Fibroblast of pulmonary artery (primary cell): ENCODE measurements at regions not wholly inside any gene's neighbourhood (a gene's known extent, or its start where the extent isn't known, plus 50 kb on each side); places are given as distances from the start of the nearest gene placed in this dataset.

Experiments used
- DNase-seq: peaks from one replicate; pipeline ENCODE4 v3.0.0-alpha.2; 2010; ENCODE audit warnings: low read depth
- H3K4me3 ChIP-seq: replicated peaks from 2 replicates; pipeline ENCODE4 v1.5.1; 2011; ENCODE audit warnings: low read depth, mild to moderate bottlenecking, control low read depth, low read length, moderate library complexity
- CTCF ChIP-seq: IDR thresholded peaks from 2 replicates; pipeline ENCODE4 v1.5.1; 2011; ENCODE audit warnings: mild to moderate bottlenecking, control low read depth, low read length, inconsistent platforms; ENCODE audit errors: missing control alignments

GRCh38 chr2:175372704-175373701, 191.5 kb upstream of the ATP5MC3 start:
- no peak overlapping the region for H3K4me3 ChIP-seq
- peak; percentile 1 for DNase-seq
- no peak for TF ChIP-seq CTCF

GRCh38 chr2:175371378-175371777, 189.9 kb upstream of the ATP5MC3 start:
- DNase-seq, result no peak
- no peak overlapping the region for H3K4me3 ChIP-seq
- no peak for TF ChIP-seq CTCF

- no peak overlapping the region for H3K4me3 ChIP-seq
- peak; percentile 85 for TF ChIP-seq CTCF
- DNase-seq, result peak; percentile 60
These were observed 185.3 kb upstream of the ATP5MC3 start for GRCh38 chr2:175366815-175367214.

- TF ChIP-seq CTCF, result no peak
- H3K4me3 ChIP-seq, result no peak overlapping the region
- no peak for DNase-seq
These were observed 182.2 kb upstream of the ATP5MC3 start for GRCh38 chr2:175363699-175364098.

- DNase-seq, result no peak
- H3K4me3 ChIP-seq, result no peak overlapping the region
- TF ChIP-seq CTCF, result no peak
These were observed 180.8 kb upstream of the ATP5MC3 start for GRCh38 chr2:175362331-175362730.

- H3K4me3 ChIP-seq, result no peak overlapping the region
- no peak for DNase-seq
- TF ChIP-seq CTCF, result no peak
These were observed 178.2 kb upstream of the ATP5MC3 start for GRCh38 chr2:175359710-175360109.

- no peak overlapping the region for H3K4me3 ChIP-seq
- DNase-seq, result no peak
- TF ChIP-seq CTCF, result no peak
These were observed 175.4 kb upstream of the ATP5MC3 start for GRCh38 chr2:175356901-175357300.
